K562 (cell line): ENCODE measurements at regions not wholly inside any gene's neighbourhood (a gene's known extent, or its start where the extent isn't known, plus 50 kb on each side); places are given as distances from the start of the nearest gene placed in this dataset.

Experiments used
- ATAC-seq: fragments of 200-7000 bp; cut with Tn5 transposase; 3 replicates; pipeline ENCODE4 v1.9.1; 2020; ENCODE audit warnings: moderate library complexity
- BruUV-seq: library from RNA; stranded (reverse); fragments of 400-500 nt; replicated peaks from 2 replicates; lab custom pipeline; 2021; lab: Mats Ljungman, UMichigan
- CTCF ChIA-PET: fragments of 300-600 bp; formaldehyde crosslinking; extraction: SDS; loops from one replicate; lab custom pipeline; 2021; ENCODE audit warnings: low intra/inter-chr PET ratio; lab: Yijun Ruan, JAX
- POLR2A ChIA-PET: fragments of 300-600, 350-650 bp; sonication (Branson Sonifier 250); formaldehyde crosslinking; extraction: SDS; loops from one replicate; lab custom pipeline; 2021; ENCODE audit warnings: antibody characterized with exemption, inconsistent platforms; lab: Yijun Ruan, JAX
- DNase-seq, 4 experiments: peaks; one replicate each; pipeline versions ENCODE4 v3.0.0 to v3.0.0-alpha.2; 2011 to 2018; ENCODE audit warnings: low spot score in 3 of 4, mixed read lengths in 3 of 4; ENCODE audit errors: extremely low read depth in 1 of 4
- FAIRE-seq: peaks from 2 replicates; lab custom pipeline; 2011; peaks lifted over from hg19 to GRCh38; lab: Jason Lieb, UNC
- H2AFZ ChIP-seq: 2 replicates; pipeline ENCODE4 v1.6.0; 2011; ENCODE audit warnings: low read depth, low read length, control low read depth, inconsistent platforms
- H3K27ac ChIP-seq: fragments of 200-600 bp; 3 replicates; pipeline ENCODE4 v1.8.0; 2011; ENCODE audit warnings: low read depth, mild to moderate bottlenecking, control low read depth, inconsistent platforms, low read length, moderate library complexity, mixed read lengths; ENCODE audit errors: extremely low read depth
- H3K27me3 ChIP-seq, 2 experiments: fragments of 300-600 bp in 1 of 2; 2 replicates in 1 of 2; 3 replicates in 1 of 2; pipeline versions ENCODE4 v1.6.0 to v1.8.0; 2011; ENCODE audit warnings: inconsistent platforms in 2 of 2, low read length in 2 of 2, mild to moderate bottlenecking in 1 of 2, mixed read lengths in 1 of 2, moderate library complexity in 1 of 2; ENCODE audit not compliant: control insufficient read depth in 2 of 2, insufficient read depth in 2 of 2
- H3K36me3 ChIP-seq: fragments of 300-600 bp; 3 replicates; pipeline ENCODE4 v1.8.0; 2011; ENCODE audit warnings: mild to moderate bottlenecking, low read length, inconsistent platforms; ENCODE audit not compliant: control insufficient read depth, insufficient read depth
- H3K4me1 ChIP-seq, 2 experiments: fragments of 200-600 bp in 1 of 2; replicated peaks in 1 of 2; 2 replicates in 1 of 2; 3 replicates in 1 of 2; pipeline versions ENCODE4 v1.5.1 to v1.8.0; 2011; ENCODE audit warnings: inconsistent platforms in 2 of 2, low read length in 2 of 2, mild to moderate bottlenecking in 1 of 2, mixed read lengths in 1 of 2, moderate library complexity in 1 of 2; ENCODE audit not compliant: control insufficient read depth in 2 of 2, insufficient read depth in 2 of 2
- H3K4me2 ChIP-seq: 2 replicates; pipeline ENCODE4 v1.6.1; 2011; ENCODE audit warnings: low read length, control low read depth, inconsistent platforms, mixed read lengths; ENCODE audit not compliant: insufficient read depth
- H3K4me3 ChIP-seq: fragments of 200-600 bp; sonication (generic), shearing (Covaris generic); 2 replicates; pipeline ENCODE4 v1.5.1; 2016; ENCODE audit warnings: control low read depth, inconsistent platforms
- H3K79me2 ChIP-seq: fragments of 200-600 bp; 3 replicates; pipeline ENCODE4 v1.8.0; 2011; ENCODE audit warnings: low read length, inconsistent platforms; ENCODE audit not compliant: control insufficient read depth, insufficient read depth
- H3K9ac ChIP-seq, 2 experiments: 2 replicates each; pipeline versions ENCODE4 v1.6.0 to v1.6.1; 2011; ENCODE audit warnings: low read depth in 2 of 2, low read length in 2 of 2, control low read depth in 1 of 2, inconsistent platforms in 1 of 2, mild to moderate bottlenecking in 1 of 2, mixed read lengths in 1 of 2; ENCODE audit not compliant: insufficient read depth in 1 of 2
- H3K9me1 ChIP-seq: one replicate; pipeline ENCODE4 v1.6.0; 2011; ENCODE audit warnings: inconsistent platforms, mild to moderate bottlenecking, low read length, moderate library complexity; ENCODE audit not compliant: control insufficient read depth, insufficient read depth
- H3K9me3 ChIP-seq: replicated peaks from 2 replicates; pipeline ENCODE4 v1.5.1; 2011; ENCODE audit warnings: low read depth, low read length, inconsistent platforms; ENCODE audit not compliant: control insufficient read depth, insufficient read depth
- H4K20me1 ChIP-seq: replicated peaks from 2 replicates; pipeline ENCODE4 v1.6.1; 2011; ENCODE audit warnings: low read length, inconsistent platforms, mixed read lengths; ENCODE audit not compliant: control insufficient read depth, insufficient read depth
- CXXC5 ChIP-seq: fragments of 250-450 bp; sonication (Bioruptor Pico); IDR thresholded peaks from 2 replicates; pipeline ENCODE4 v1.8.0; 2022; ENCODE audit warnings: inconsistent platforms, mild to moderate bottlenecking, moderate library complexity
- ELF2 ChIP-seq: fragments of 250-450 bp; sonication (Bioruptor Pico); IDR thresholded peaks from 2 replicates; pipeline ENCODE4 v1.5.0; 2021; ENCODE audit warnings: mild to moderate bottlenecking
- POLR3G ChIP-seq: IDR thresholded peaks from 2 replicates; pipeline ENCODE4 v1.6.1; 2011; ENCODE audit not compliant: insufficient read length, insufficient replicate concordance; ENCODE audit errors: extremely low read depth
- WGBS: fragments of 100-300 bp; shearing (Covaris generic); methylation state at CpG from one replicate; pipeline ENCODE4 v1.1.6; 2016; ENCODE audit warnings: low coverage, mixed read lengths; ENCODE audit not compliant: insufficient coverage; ENCODE audit errors: missing lambda C conversion rate; 5-methylcytosine and 5-hydroxymethylcytosine counted together
- in situ Hi-C: fragments of 300-500 bp; cut with MboI; formaldehyde crosslinking; loops from 4 replicates; pipeline ENCODE4 v1.15.0; 2018; ENCODE audit warnings: inconsistent platforms, mixed read lengths
- intact Hi-C: fragments of 100-400 bp; cut with micrococcal nuclease; formaldehyde crosslinking; loops from 2 replicates; pipeline ENCODE4 v1.14.2; 2022
- TF ChIP-seq, protein P1 (sequence below): fragments of 450-650 bp; IDR thresholded peaks from 2 replicates; pipeline ENCODE4 v1.6.1; 2016; ENCODE audit warnings: low read depth

DNA sequence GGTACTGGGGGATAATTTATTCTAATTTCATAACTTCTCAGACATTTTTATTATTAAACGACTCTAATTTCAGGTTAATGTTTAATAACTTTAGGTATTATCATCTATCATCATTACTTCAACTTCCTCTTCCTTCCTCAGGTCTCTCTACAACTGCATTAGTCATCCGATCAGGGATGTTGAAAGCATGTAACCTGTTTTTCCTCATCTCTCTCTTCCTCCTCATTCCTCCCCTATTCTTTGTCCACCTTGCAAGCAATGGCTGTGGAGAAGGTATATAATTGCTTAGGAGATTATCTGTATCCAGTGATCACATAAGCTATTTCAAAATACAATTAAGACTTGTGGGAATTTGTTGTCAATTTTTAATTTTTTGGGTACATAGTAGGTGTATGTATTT is 632.6 kb upstream of the DIAPH2 start:
- TF ChIP-seq ELF2 (CRISPR knock-in tag), result no peak
- TF ChIP-seq, protein P1, sequence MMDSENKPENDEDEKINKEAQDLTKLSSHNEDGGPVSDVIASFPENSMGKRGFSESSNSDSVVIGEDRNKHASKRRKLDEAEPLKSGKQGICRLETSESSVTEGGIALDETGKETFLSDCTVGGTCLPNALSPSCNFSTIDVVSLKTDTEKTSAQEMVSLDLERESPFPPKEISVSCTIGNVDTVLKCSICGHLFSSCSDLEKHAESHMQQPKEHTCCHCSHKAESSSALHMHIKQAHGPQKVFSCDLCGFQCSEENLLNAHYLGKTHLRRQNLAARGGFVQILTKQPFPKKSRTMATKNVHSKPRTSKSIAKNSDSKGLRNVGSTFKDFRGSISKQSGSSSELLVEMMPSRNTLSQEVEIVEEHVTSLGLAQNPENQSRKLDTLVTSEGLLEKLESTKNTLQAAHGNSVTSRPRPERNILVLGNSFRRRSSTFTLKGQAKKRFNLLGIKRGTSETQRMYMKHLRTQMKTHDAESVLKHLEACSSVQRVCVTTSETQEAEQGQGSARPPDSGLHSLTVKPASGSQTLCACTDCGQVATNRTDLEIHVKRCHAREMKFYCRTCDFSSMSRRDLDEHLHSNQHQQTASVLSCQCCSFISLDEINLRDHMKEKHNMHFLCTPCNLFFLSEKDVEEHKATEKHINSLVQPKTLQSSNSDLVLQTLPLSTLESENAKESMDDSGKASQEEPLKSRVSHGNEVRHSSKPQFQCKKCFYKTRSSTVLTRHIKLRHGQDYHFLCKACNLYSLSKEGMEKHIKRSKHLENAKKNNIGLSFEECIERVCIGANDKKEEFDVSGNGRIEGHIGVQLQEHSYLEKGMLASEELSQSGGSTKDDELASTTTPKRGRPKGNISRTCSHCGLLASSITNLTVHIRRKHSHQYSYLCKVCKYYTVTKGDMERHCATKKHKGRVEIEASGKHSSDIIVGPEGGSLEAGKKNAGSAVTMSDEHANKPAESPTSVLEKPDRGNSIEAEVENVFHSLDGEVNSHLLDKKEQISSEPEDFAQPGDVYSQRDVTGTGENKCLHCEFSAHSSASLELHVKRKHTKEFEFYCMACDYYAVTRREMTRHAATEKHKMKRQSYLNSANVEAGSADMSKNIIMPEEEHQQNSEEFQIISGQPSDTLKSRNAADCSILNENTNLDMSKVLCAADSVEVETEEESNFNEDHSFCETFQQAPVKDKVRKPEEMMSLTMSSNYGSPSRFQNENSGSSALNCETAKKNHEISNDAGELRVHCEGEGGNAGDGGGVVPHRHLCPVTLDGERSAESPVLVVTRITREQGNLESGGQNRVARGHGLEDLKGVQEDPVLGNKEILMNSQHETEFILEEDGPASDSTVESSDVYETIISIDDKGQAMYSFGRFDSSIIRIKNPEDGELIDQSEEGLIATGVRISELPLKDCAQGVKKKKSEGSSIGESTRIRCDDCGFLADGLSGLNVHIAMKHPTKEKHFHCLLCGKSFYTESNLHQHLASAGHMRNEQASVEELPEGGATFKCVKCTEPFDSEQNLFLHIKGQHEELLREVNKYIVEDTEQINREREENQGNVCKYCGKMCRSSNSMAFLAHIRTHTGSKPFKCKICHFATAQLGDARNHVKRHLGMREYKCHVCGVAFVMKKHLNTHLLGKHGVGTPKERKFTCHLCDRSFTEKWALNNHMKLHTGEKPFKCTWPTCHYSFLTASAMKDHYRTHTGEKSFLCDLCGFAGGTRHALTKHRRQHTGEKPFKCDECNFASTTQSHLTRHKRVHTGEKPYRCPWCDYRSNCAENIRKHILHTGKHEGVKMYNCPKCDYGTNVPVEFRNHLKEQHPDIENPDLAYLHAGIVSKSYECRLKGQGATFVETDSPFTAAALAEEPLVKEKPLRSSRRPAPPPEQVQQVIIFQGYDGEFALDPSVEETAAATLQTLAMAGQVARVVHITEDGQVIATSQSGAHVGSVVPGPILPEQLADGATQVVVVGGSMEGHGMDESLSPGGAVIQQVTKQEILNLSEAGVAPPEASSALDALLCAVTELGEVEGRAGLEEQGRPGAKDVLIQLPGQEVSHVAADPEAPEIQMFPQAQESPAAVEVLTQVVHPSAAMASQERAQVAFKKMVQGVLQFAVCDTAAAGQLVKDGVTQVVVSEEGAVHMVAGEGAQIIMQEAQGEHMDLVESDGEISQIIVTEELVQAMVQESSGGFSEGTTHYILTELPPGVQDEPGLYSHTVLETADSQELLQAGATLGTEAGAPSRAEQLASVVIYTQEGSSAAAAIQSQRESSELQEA, result no peak
- no peak for TF ChIP-seq POLR3G
- no peak for TF ChIP-seq CXXC5 (CRISPR knock-in tag)
- TF ChIP-seq, all 486 proteins: peak for 0
- no peak overlapping the region for H3K9ac ChIP-seq
- ATAC-seq (no peak), DNase-seq (no peak), FAIRE-seq (no peak)
- no peaks in the 10 kb centered on the region for H3K4me1 ChIP-seq
- in situ Hi-C loops, result no loop called here
- H3K9me3 ChIP-seq, result no peaks in the 10 kb centered on the region
- no peaks in the 10 kb centered on the region for H3K9me1 ChIP-seq
- WGBS, result 0% methylated on average over 2 of the region's 2 CpGs
- no peaks in the 10 kb centered on the region for H3K79me2 ChIP-seq
- no peak overlapping the region for H3K27ac ChIP-seq
- H3K4me2 ChIP-seq, result no peak overlapping the region
- no peak overlapping the region for H2AFZ ChIP-seq
- no TSS peak for BruUV-seq
- ChIA-PET CTCF (no interaction called here), POLR2A (no interaction called here)
- intact Hi-C loops, result no loop called here
- no peaks in the 10 kb centered on the region for H3K27me3 ChIP-seq
- H3K4me3 ChIP-seq, result no peak overlapping the region
- no peaks in the 10 kb centered on the region for H3K36me3 ChIP-seq
- no peaks in the 10 kb centered on the region for H4K20me1 ChIP-seq
